ENCODE measurements at regions not wholly inside any gene's neighbourhood (a gene's known extent, or its start where the extent isn't known, plus 50 kb on each side); places are given as distances from the start of the nearest gene placed in this dataset.

GRCh38 chr5:98721231-98721928, 52.1 kb upstream of the RGMB start:
- Mint-ChIP-seq H3K9me3 (no peaks in the 10 kb centered on the region), H3K36me3 (no peaks in the 10 kb centered on the region), H3K4me3 (no peak overlapping the region), H3K4me1 (no peaks in the 10 kb centered on the region), H3K27ac (no peak overlapping the region)
- ATAC-seq (no peak), DNase-seq (ENCODE audit: low spot score in 2 of 2) (no peak)

GRCh38 chr5:98722188-98722587, 51.3 kb upstream of the RGMB start:
- no peak overlapping the region for H3K27ac Mint-ChIP-seq
- no peaks in the 10 kb centered on the region for H3K4me1 Mint-ChIP-seq
- H3K4me3 Mint-ChIP-seq: no peak overlapping the region
- no peak for ATAC-seq
- no peak for DNase-seq (ENCODE audit: low spot score in 2 of 2)
- no peaks in the 10 kb centered on the region for H3K36me3 Mint-ChIP-seq
- no peaks in the 10 kb centered on the region for H3K9me3 Mint-ChIP-seq

- no peak for ATAC-seq
- no peaks in the 10 kb centered on the region for H3K36me3 Mint-ChIP-seq
- no peak overlapping the region for H3K4me3 Mint-ChIP-seq
- H3K9me3 Mint-ChIP-seq: no peaks in the 10 kb centered on the region
- H3K4me1 Mint-ChIP-seq: no peaks in the 10 kb centered on the region
- DNase-seq (ENCODE audit: low spot score in 2 of 2): no peak
- H3K27ac Mint-ChIP-seq: no peak overlapping the region
These were observed 50.4 kb upstream of the RGMB start for GRCh38 chr5:98723061-98723460.

Data from stimulated activated effector memory CD8-positive, alpha-beta T cell treated with anti-CD3 and anti-CD28 coated beads, Interleukin-12 subunit alpha, Interleukin-12 subunit beta, amount 100 ng/mL, for 72 hours (primary cell).